ENCODE measurements at regions not wholly inside any gene's neighbourhood (a gene's known extent, or its start where the extent isn't known, plus 50 kb on each side); places are given as distances from the start of the nearest gene placed in this dataset.

GRCh38 chr5:3262451-3262850, 333.2 kb upstream of the IRX1 start (continued):
- TF ChIP-seq BCLAF1 (IDR thresholded peaks at IDR 0.05) (no peak), ATF7 (IDR thresholded peaks at IDR 0.05; ENCODE audit: low read depth) (no peak), NR2F1 (conservative IDR thresholded peaks at IDR 0.05) (no peak)

- ChIA-PET SMC1A (ENCODE audit: uncharacterized antibody, unreplicated experiment) (no interaction called here), POLR2A (no interaction called here), RAD21 (ENCODE audit: unreplicated experiment) (no interaction called here), CTCF (no interaction called here)
- Histone ChIP-seq H3K4me2 (ENCODE audit: control insufficient read depth, insufficient read depth) (no peak overlapping the region), H3K4me3 (no peak overlapping the region), H3K27ac (ENCODE audit: control insufficient read depth, insufficient read depth) (no peak overlapping the region), H2AFZ (ENCODE audit: control insufficient read depth, low read depth, low read length) (no peak overlapping the region), H3K27me3 (replicated peaks in 1 of 2; ENCODE audit: control insufficient read depth in 2 of 2, insufficient read depth in 2 of 2, low read length in 1 of 2) (no peaks in the 10 kb centered on the region), H4K20me1 (ENCODE audit: control insufficient read depth, insufficient read depth) (no peaks in the 10 kb centered on the region), H3K36me3 (ENCODE audit: control insufficient read depth in 2 of 2, insufficient read depth in 2 of 2, low read length in 1 of 2) (no peaks in the 10 kb centered on the region), H3K79me2 (ENCODE audit: control insufficient read depth, insufficient read depth, low read length) (no peaks in the 10 kb centered on the region), H3K4me1 (ENCODE audit: control insufficient read depth, insufficient read depth, low read length) (no peaks in the 10 kb centered on the region), H3K9ac (ENCODE audit: control insufficient read depth, insufficient read depth, low read length) (no peak overlapping the region), H3K9me3 (replicated peaks; ENCODE audit: control insufficient read depth, insufficient read depth, low read length) (no peaks in the 10 kb centered on the region; the same call in 2 of the 3 replicates)
- in situ Hi-C loops (cut with MboI) (no loop called here), intact Hi-C loops (cut with micrococcal nuclease; ENCODE audit: unreplicated experiment) (no loop called here)
- FAIRE-seq (no peak), DNase-seq (ENCODE audit: low read depth, low spot score) (no peak), ATAC-seq (no peak)
- 6% methylated on average over 4 of the region's 4 CpGs for WGBS (ENCODE audit: insufficient coverage, insufficient replicate concordance, low lambda C conversion rate, missing lambda C conversion rate)
- no TSS peak for BruUV-seq (replicated peaks)
- TF ChIP-seq ZNF207 (IDR thresholded peaks at IDR 0.05; ENCODE audit: borderline replicate concordance) (no peak), CEBPB (IDR thresholded peaks at IDR 0.05; ENCODE audit: borderline replicate concordance in 1 of 2, low read depth in 2 of 2, low read length in 2 of 2) (no peak), PBX3 (IDR thresholded peaks at IDR 0.05; ENCODE audit: insufficient replicate concordance, low read depth, low read length) (no peak), RBBP5 (conservative IDR thresholded peaks at IDR 0.05) (no peak), SMAD5 (IDR thresholded peaks at IDR 0.05; ENCODE audit: low read depth) (no peak), BMI1 (IDR thresholded peaks at IDR 0.05; ENCODE audit: borderline replicate concordance) (no peak), HDAC2 (IDR thresholded peaks at IDR 0.05) (no peak), PRDM15 (CRISPR knock-in tag; IDR thresholded peaks at IDR 0.05) (no peak), MEF2B (IDR thresholded peaks at IDR 0.05; ENCODE audit: partially characterized antibody, poor library complexity, severe bottlenecking) (no peak), SMAD1 (IDR thresholded peaks at IDR 0.05; ENCODE audit: low read depth, partially characterized antibody) (no peak)
- TF ChIP-seq, protein P1, sequence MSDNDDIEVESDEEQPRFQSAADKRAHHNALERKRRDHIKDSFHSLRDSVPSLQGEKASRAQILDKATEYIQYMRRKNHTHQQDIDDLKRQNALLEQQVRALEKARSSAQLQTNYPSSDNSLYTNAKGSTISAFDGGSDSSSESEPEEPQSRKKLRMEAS (IDR thresholded peaks at IDR 0.05; ENCODE audit: low read depth, low read length), result no peak
- TF ChIP-seq, protein P2, sequence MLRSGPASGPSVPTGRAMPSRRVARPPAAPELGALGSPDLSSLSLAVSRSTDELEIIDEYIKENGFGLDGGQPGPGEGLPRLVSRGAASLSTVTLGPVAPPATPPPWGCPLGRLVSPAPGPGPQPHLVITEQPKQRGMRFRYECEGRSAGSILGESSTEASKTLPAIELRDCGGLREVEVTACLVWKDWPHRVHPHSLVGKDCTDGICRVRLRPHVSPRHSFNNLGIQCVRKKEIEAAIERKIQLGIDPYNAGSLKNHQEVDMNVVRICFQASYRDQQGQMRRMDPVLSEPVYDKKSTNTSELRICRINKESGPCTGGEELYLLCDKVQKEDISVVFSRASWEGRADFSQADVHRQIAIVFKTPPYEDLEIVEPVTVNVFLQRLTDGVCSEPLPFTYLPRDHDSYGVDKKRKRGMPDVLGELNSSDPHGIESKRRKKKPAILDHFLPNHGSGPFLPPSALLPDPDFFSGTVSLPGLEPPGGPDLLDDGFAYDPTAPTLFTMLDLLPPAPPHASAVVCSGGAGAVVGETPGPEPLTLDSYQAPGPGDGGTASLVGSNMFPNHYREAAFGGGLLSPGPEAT (IDR thresholded peaks at IDR 0.05; ENCODE audit: low read depth), result no peak
Measured at GRCh38 chr5:3261081-3261480, 334.6 kb upstream of the IRX1 start.
